ENCODE measurements at regions not wholly inside any gene's neighbourhood (a gene's known extent, or its start where the extent isn't known, plus 50 kb on each side); places are given as distances from the start of the nearest gene placed in this dataset.

GRCh38 chr12:71038960-71039359 is 118.4 kb upstream of the PTPRR start:
- no peaks in the 10 kb centered on the region for H3K4me1 ChIP-seq (ENCODE audit: control insufficient read depth, insufficient read depth, low read length)
- no peaks in the 10 kb centered on the region for H3K36me3 ChIP-seq (ENCODE audit: control insufficient read depth, insufficient read depth, low read length)
- no peak overlapping the region for H3K27ac ChIP-seq (ENCODE audit: low read depth, low read length)
- H3K9ac ChIP-seq (ENCODE audit: low read depth, low read length) = no peak overlapping the region
- no peaks in the 10 kb centered on the region for H3K9me3 ChIP-seq (ENCODE audit: control insufficient read depth, insufficient read depth, low read length)
- no peak overlapping the region for H3K4me3 ChIP-seq (ENCODE audit: low read depth, low read length)
- no peaks in the 10 kb centered on the region for H3K27me3 ChIP-seq (ENCODE audit: control insufficient read depth, insufficient read depth, low read length)

- H3K27ac ChIP-seq (ENCODE audit: low read depth, low read length) = no peak overlapping the region
- H3K9ac ChIP-seq (ENCODE audit: low read depth, low read length) = no peak overlapping the region
- no peaks in the 10 kb centered on the region for H3K4me1 ChIP-seq (ENCODE audit: control insufficient read depth, insufficient read depth, low read length)
- no peak overlapping the region for H3K4me3 ChIP-seq (ENCODE audit: low read depth, low read length)
- no peaks in the 10 kb centered on the region for H3K27me3 ChIP-seq (ENCODE audit: control insufficient read depth, insufficient read depth, low read length)
- H3K36me3 ChIP-seq (ENCODE audit: control insufficient read depth, insufficient read depth, low read length) = no peaks in the 10 kb centered on the region
- no peaks in the 10 kb centered on the region for H3K9me3 ChIP-seq (ENCODE audit: control insufficient read depth, insufficient read depth, low read length)
Measured at GRCh38 chr12:71036526-71036925, 116.0 kb upstream of the PTPRR start.

GRCh38 chr12:71032933-71033332 is 112.4 kb upstream of the PTPRR start:
- H3K4me3 ChIP-seq (ENCODE audit: low read depth, low read length) = no peak overlapping the region
- H3K4me1 ChIP-seq (ENCODE audit: control insufficient read depth, insufficient read depth, low read length) = no peaks in the 10 kb centered on the region
- H3K27ac ChIP-seq (ENCODE audit: low read depth, low read length) = no peak overlapping the region

GRCh38 chr12:71029302-71029701 is 108.8 kb upstream of the PTPRR start:
- Histone ChIP-seq H3K27ac (ENCODE audit: low read depth, low read length) (no peak overlapping the region), H3K27me3 (ENCODE audit: control insufficient read depth, insufficient read depth, low read length) (no peaks in the 10 kb centered on the region), H3K9me3 (ENCODE audit: control insufficient read depth, insufficient read depth, low read length) (no peaks in the 10 kb centered on the region), H3K4me1 (ENCODE audit: control insufficient read depth, insufficient read depth, low read length) (no peaks in the 10 kb centered on the region), H3K36me3 (ENCODE audit: control insufficient read depth, insufficient read depth, low read length) (no peaks in the 10 kb centered on the region), H3K4me3 (ENCODE audit: low read depth, low read length) (no peak overlapping the region), H3K9ac (ENCODE audit: low read depth, low read length) (no peak overlapping the region)

More at GRCh38 chr12:71032933-71033332, 112.4 kb upstream of the PTPRR start:
- Histone ChIP-seq H3K27me3 (ENCODE audit: control insufficient read depth, insufficient read depth, low read length) (no peaks in the 10 kb centered on the region), H3K36me3 (ENCODE audit: control insufficient read depth, insufficient read depth, low read length) (no peaks in the 10 kb centered on the region), H3K9ac (ENCODE audit: low read depth, low read length) (no peak overlapping the region), H3K9me3 (ENCODE audit: control insufficient read depth, insufficient read depth, low read length) (no peaks in the 10 kb centered on the region)

GRCh38 chr12:71027856-71028255 is 107.3 kb upstream of the PTPRR start:
- no peaks in the 10 kb centered on the region for H3K27me3 ChIP-seq (ENCODE audit: control insufficient read depth, insufficient read depth, low read length)
- H3K9me3 ChIP-seq (ENCODE audit: control insufficient read depth, insufficient read depth, low read length) = no peaks in the 10 kb centered on the region
- no peak overlapping the region for H3K27ac ChIP-seq (ENCODE audit: low read depth, low read length)
- H3K4me1 ChIP-seq (ENCODE audit: control insufficient read depth, insufficient read depth, low read length) = no peaks in the 10 kb centered on the region; the same call in 1 of the 2 replicates
- no peaks in the 10 kb centered on the region for H3K36me3 ChIP-seq (ENCODE audit: control insufficient read depth, insufficient read depth, low read length)
- no peak overlapping the region for H3K9ac ChIP-seq (ENCODE audit: low read depth, low read length)
- no peak overlapping the region for H3K4me3 ChIP-seq (ENCODE audit: low read depth, low read length)

- no peak overlapping the region for H3K9ac ChIP-seq (ENCODE audit: low read depth, low read length)
- H3K36me3 ChIP-seq (ENCODE audit: control insufficient read depth, insufficient read depth, low read length) = no peaks in the 10 kb centered on the region
- H3K27me3 ChIP-seq (ENCODE audit: control insufficient read depth, insufficient read depth, low read length) = no peaks in the 10 kb centered on the region
- H3K4me1 ChIP-seq (ENCODE audit: control insufficient read depth, insufficient read depth, low read length) = peaks cover 9% of the 10 kb centered on the region
- H3K27ac ChIP-seq (ENCODE audit: low read depth, low read length) = no peak overlapping the region
- no peaks in the 10 kb centered on the region for H3K9me3 ChIP-seq (ENCODE audit: control insufficient read depth, insufficient read depth, low read length)
- H3K4me3 ChIP-seq (ENCODE audit: low read depth, low read length) = no peak overlapping the region
Measured at GRCh38 chr12:71024827-71025226, 104.3 kb upstream of the PTPRR start.

- no peaks in the 10 kb centered on the region for H3K36me3 ChIP-seq (ENCODE audit: control insufficient read depth, insufficient read depth, low read length)
- H3K9me3 ChIP-seq (ENCODE audit: control insufficient read depth, insufficient read depth, low read length) = no peaks in the 10 kb centered on the region
- no peak overlapping the region for H3K27ac ChIP-seq (ENCODE audit: low read depth, low read length)
- H3K9ac ChIP-seq (ENCODE audit: low read depth, low read length) = no peak overlapping the region
- H3K4me1 ChIP-seq (ENCODE audit: control insufficient read depth, insufficient read depth, low read length) = peaks cover 9% of the 10 kb centered on the region
- no peak overlapping the region for H3K4me3 ChIP-seq (ENCODE audit: low read depth, low read length)
- no peaks in the 10 kb centered on the region for H3K27me3 ChIP-seq (ENCODE audit: control insufficient read depth, insufficient read depth, low read length)
Measured at GRCh38 chr12:71024281-71024680, 103.7 kb upstream of the PTPRR start.

- H3K9me3 ChIP-seq (ENCODE audit: control insufficient read depth, insufficient read depth, low read length) = no peaks in the 10 kb centered on the region
- no peaks in the 10 kb centered on the region for H3K27me3 ChIP-seq (ENCODE audit: control insufficient read depth, insufficient read depth, low read length)
- peaks cover 9% of the 10 kb centered on the region for H3K4me1 ChIP-seq (ENCODE audit: control insufficient read depth, insufficient read depth, low read length)
- no peak overlapping the region for H3K27ac ChIP-seq (ENCODE audit: low read depth, low read length)
- no peak overlapping the region for H3K4me3 ChIP-seq (ENCODE audit: low read depth, low read length)
- no peak overlapping the region for H3K9ac ChIP-seq (ENCODE audit: low read depth, low read length)
- no peaks in the 10 kb centered on the region for H3K36me3 ChIP-seq (ENCODE audit: control insufficient read depth, insufficient read depth, low read length)
Measured at GRCh38 chr12:71021491-71021890, 101.0 kb upstream of the PTPRR start.

GRCh38 chr12:71019282-71019831 is 98.8 kb upstream of the PTPRR start:
- no peak overlapping the region for H3K9ac ChIP-seq (ENCODE audit: low read depth, low read length)
- no peaks in the 10 kb centered on the region for H3K9me3 ChIP-seq (ENCODE audit: control insufficient read depth, insufficient read depth, low read length)
- H3K27me3 ChIP-seq (ENCODE audit: control insufficient read depth, insufficient read depth, low read length) = no peaks in the 10 kb centered on the region
- no peak overlapping the region for H3K27ac ChIP-seq (ENCODE audit: low read depth, low read length)
- no peaks in the 10 kb centered on the region for H3K36me3 ChIP-seq (ENCODE audit: control insufficient read depth, insufficient read depth, low read length)
- no peak overlapping the region for H3K4me3 ChIP-seq (ENCODE audit: low read depth, low read length)
- H3K4me1 ChIP-seq (ENCODE audit: control insufficient read depth, insufficient read depth, low read length) = peaks cover 9% of the 10 kb centered on the region

GRCh38 chr12:71018682-71019081 is 98.1 kb upstream of the PTPRR start:
- Histone ChIP-seq H3K36me3 (ENCODE audit: control insufficient read depth, insufficient read depth, low read length) (no peaks in the 10 kb centered on the region), H3K27ac (ENCODE audit: low read depth, low read length) (no peak overlapping the region), H3K9ac (ENCODE audit: low read depth, low read length) (no peak overlapping the region), H3K9me3 (ENCODE audit: control insufficient read depth, insufficient read depth, low read length) (no peaks in the 10 kb centered on the region), H3K4me1 (ENCODE audit: control insufficient read depth, insufficient read depth, low read length) (peaks cover 9% of the 10 kb centered on the region), H3K4me3 (ENCODE audit: low read depth, low read length) (no peak overlapping the region), H3K27me3 (ENCODE audit: control insufficient read depth, insufficient read depth, low read length) (no peaks in the 10 kb centered on the region)

- H3K27me3 ChIP-seq (ENCODE audit: control insufficient read depth, insufficient read depth, low read length) = no peaks in the 10 kb centered on the region
- H3K9me3 ChIP-seq (ENCODE audit: control insufficient read depth, insufficient read depth, low read length) = no peaks in the 10 kb centered on the region
- H3K36me3 ChIP-seq (ENCODE audit: control insufficient read depth, insufficient read depth, low read length) = no peaks in the 10 kb centered on the region
- no peak overlapping the region for H3K9ac ChIP-seq (ENCODE audit: low read depth, low read length)
- H3K4me3 ChIP-seq (ENCODE audit: low read depth, low read length) = no peak overlapping the region
- H3K27ac ChIP-seq (ENCODE audit: low read depth, low read length) = no peak overlapping the region
- H3K4me1 ChIP-seq (ENCODE audit: control insufficient read depth, insufficient read depth, low read length) = no peaks in the 10 kb centered on the region
Measured at GRCh38 chr12:71014180-71014785, 93.7 kb upstream of the PTPRR start.
